GM10266 (cell line): ENCODE measurements at regions not wholly inside any gene's neighbourhood (a gene's known extent, or its start where the extent isn't known, plus 50 kb on each side); places are given as distances from the start of the nearest gene placed in this dataset.
"Not testable (repeated sequence)": the region's sequence is repeated elsewhere in the genome, so short reads cannot be mapped to it uniquely, and the experiment has no call there.

ENCODE experiments used
- DNase-seq: peaks from one replicate; pipeline ENCODE4 v3.0.0; 2012; ENCODE audit errors: extremely low spot score
- TF ChIP-seq, protein P1 (sequence below): IDR thresholded peaks from 2 replicates; pipeline ENCODE4 v1.5.1; 2012; ENCODE audit warnings: mild to moderate bottlenecking, low read depth; ENCODE audit not compliant: control insufficient read depth, insufficient read depth; ENCODE audit errors: missing control alignments

DNA sequence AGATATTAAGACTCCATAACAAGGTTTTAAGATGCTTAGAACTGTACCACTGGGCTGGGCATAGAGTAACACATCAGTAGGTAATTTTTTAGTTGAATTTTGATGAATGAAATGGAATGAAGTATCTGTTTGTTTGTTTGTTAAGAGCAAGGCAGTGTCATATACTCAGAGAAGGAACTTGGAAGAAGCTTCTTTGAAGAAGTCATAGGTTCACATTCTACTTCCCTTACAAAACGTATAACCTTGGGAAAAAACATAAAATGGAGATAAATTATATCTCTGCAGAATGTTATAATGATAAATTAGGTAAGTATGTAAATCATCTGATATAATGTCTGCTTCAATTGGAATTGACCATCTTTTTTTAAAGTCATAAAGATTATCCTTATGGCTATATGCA, 122.1 kb upstream of the SLC39A10 start:
- DNase-seq: no peak
- TF ChIP-seq, protein P1, sequence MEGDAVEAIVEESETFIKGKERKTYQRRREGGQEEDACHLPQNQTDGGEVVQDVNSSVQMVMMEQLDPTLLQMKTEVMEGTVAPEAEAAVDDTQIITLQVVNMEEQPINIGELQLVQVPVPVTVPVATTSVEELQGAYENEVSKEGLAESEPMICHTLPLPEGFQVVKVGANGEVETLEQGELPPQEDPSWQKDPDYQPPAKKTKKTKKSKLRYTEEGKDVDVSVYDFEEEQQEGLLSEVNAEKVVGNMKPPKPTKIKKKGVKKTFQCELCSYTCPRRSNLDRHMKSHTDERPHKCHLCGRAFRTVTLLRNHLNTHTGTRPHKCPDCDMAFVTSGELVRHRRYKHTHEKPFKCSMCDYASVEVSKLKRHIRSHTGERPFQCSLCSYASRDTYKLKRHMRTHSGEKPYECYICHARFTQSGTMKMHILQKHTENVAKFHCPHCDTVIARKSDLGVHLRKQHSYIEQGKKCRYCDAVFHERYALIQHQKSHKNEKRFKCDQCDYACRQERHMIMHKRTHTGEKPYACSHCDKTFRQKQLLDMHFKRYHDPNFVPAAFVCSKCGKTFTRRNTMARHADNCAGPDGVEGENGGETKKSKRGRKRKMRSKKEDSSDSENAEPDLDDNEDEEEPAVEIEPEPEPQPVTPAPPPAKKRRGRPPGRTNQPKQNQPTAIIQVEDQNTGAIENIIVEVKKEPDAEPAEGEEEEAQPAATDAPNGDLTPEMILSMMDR: no peak

DNA sequence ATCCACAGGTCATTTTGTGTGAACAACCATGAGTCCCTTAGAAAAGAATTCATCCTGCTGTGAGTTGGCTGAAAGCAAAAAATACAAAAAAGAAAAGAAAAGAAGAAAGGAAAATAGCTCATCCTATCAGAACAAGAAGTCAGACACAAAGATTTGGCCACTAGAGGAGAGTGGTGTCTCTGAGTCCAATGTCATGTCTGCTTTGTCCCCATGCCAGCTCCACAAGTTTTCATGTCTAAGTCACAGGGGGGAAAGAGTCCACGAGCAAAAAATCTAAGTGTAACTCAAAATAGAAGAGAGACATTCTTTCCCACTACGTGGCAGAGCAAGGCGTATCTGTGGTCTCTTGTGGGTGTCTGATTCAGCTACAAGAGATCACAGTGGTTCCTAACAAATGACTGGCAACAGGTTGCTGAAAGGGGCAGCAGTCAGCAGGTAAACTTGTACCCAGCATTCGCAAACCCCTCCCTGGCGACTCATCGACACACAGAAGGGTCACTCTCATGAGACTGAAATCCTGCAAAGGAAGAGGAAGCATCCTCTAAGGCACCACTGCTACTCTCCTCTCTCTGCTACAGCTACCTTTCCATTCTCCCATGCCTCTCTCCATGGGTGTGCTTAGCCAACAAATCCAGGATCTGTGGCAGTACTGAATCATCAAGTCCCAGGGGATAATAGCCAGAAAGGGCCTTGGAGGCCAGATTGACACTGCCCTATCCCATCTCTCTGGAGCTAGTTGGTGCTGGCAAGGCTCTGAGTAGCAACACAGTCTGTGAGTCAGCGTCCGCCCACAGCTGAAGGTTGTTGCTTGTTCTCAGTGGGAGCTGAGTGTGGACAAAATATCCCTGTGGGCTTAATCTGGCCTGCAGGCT, 123.0 kb upstream of the SLC39A10 start:
- DNase-seq: no peak
- TF ChIP-seq, protein P1: no peak

DNA sequence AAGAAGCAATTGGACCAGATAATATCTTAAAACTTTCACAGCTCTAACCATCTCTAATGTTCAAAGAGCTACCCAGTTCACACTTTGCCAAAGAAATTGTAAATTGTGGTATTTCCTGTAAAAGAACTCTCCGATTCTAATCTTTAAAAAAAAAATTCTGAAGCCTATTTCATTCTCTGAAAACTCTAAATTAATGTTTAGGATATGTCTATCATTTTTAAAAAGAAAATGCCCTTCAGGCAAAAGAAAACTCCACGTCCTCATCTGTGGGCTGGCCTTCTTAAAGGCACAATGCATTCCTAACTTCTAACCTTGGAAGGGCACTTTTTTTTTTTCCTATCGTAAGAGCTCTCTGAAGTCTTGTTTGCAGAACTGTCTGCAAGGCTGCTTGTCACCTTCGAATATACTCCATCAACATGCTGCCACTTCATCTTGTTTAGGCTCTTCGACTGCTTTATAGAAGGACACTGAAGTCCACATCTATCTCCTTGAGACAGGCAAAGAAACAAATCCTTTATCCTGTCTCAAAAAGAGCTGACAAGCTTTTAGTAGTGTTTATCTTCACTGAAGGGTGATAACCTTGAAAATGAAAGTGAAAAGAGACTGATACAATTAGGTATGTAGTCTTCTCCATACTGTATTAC, 124.3 kb upstream of the SLC39A10 start:
- TF ChIP-seq, protein P1: no peak
- DNase-seq: no peak

DNA sequence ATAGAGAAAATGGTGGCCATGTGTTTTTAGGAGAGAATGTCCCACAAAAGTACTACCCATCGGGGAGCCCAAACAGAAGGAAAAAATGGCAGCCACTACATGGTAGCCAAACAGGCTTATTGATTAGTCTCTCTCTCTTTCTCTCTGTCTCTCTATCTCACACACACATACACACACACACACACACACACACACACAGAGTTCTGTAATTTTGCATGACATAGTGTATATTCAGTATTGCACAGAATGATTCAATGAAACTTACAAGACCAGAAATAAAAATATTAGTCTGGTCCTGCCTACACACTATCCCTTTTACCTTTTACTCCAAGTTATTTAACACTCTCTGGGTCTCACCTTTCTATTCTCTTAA, 124.8 kb upstream of the SLC39A10 start:
- no peak for DNase-seq
- TF ChIP-seq, protein P1: no peak

DNA sequence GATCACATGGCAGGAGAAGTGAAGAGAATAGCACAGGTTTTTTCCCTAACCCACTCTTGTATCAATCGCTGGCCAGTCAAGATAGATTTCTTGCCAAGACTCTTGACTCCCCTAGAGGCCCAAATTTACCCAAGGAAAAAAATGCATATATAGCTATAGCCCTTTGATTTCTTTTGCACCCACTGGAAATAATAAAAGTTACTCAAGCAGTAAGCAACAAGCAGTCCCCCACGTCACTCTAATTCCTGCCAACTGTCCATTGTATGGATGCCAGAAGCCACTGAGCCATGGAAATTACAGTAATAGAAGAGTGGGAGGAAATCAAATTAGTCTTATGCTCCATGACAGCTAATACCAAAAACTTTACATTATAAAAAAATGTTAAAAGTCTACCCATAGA, 125.3 kb upstream of the SLC39A10 start:
- TF ChIP-seq, protein P1: no peak
- no peak for DNase-seq

DNA sequence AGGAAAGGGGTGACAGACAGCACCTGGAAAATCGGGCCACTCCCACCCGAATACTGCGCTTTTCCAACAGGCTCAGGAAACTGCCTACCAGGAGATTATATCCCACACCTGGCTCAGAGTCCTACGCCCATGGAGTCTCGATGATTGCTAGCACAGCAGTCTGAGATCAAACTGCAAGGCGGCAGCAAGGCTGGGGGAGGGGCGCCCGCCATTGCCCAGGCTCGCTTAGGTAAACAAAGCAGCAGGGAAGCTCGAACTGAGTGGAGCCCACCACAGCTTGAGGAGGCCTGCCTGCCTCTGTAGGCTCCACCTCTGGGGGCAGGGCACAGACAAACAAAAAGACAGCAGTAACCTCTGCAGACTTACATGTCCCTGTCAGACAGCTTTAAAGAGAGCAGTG, 133.8 kb upstream of the SLC39A10 start:
- not testable (repeated sequence) for DNase-seq

DNA sequence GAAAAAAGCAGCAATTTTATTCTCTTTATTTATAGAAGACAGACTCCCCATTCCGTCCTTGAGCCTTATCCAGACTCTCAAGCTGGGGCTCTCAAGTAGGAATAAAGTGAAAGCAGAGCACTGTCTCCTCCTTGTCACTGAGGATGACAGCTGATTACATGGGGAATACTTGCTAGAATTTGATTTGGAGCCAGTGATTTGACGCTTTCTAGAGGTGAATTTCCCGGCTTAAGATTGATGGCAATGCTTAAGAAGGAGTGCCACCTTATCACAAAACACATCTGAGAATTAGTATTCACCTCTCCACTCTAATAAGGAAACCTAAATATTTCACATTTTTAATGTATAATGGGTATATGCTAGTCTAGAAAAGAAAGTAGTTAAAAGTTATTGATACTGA, 135.4 kb upstream of the SLC39A10 start:
- TF ChIP-seq, protein P1: no peak
- DNase-seq: no peak
